Fibroblast of pulmonary artery (primary cell): ENCODE measurements at regions not wholly inside any gene's neighbourhood (a gene's known extent, or its start where the extent isn't known, plus 50 kb on each side); places are given as distances from the start of the nearest gene placed in this dataset.

Experiments
- DNase-seq: peaks from one replicate; pipeline ENCODE4 v3.0.0-alpha.2; 2010; ENCODE audit warnings: low read depth
- H3K4me3 ChIP-seq: replicated peaks from 2 replicates; pipeline ENCODE4 v1.5.1; 2011; ENCODE audit warnings: low read depth, mild to moderate bottlenecking, control low read depth, low read length, moderate library complexity
- CTCF ChIP-seq: IDR thresholded peaks from 2 replicates; pipeline ENCODE4 v1.5.1; 2011; ENCODE audit warnings: mild to moderate bottlenecking, control low read depth, low read length, inconsistent platforms; ENCODE audit errors: missing control alignments

- DNase-seq = no peak
These were observed 52.9 kb upstream of the HDDC2 start for GRCh38 chr6:125354649-125355048.

GRCh38 chr6:125356884-125357283 is 55.1 kb upstream of the HDDC2 start:
- TF ChIP-seq CTCF = no peak
- no peak overlapping the region for H3K4me3 ChIP-seq
- no peak for DNase-seq

More at GRCh38 chr6:125354649-125355048, 52.9 kb upstream of the HDDC2 start:
- TF ChIP-seq CTCF = no peak
- no peak overlapping the region for H3K4me3 ChIP-seq

- H3K4me3 ChIP-seq = no peak overlapping the region
- DNase-seq = peak; percentile 78
- TF ChIP-seq CTCF = no peak
These were observed 55.9 kb upstream of the HDDC2 start for GRCh38 chr6:125357515-125358256.

- DNase-seq = no peak
- no peak overlapping the region for H3K4me3 ChIP-seq
- no peak for TF ChIP-seq CTCF
These were observed 57.1 kb upstream of the HDDC2 start for GRCh38 chr6:125358898-125359297.

- H3K4me3 ChIP-seq = no peak overlapping the region
- no peak for DNase-seq
- no peak for TF ChIP-seq CTCF
These were observed 60.1 kb upstream of the HDDC2 start for GRCh38 chr6:125361868-125362267.

- no peak for TF ChIP-seq CTCF
- peak; percentile 87 for DNase-seq
- peak overlapping the region; percentile 46 for H3K4me3 ChIP-seq
These were observed 61.5 kb upstream of the HDDC2 start for GRCh38 chr6:125363039-125363823.
